NOMO-1 treated with DMSO at 0.1 percent for 48 hours (cell line): ENCODE measurements at regions not wholly inside any gene's neighbourhood (a gene's known extent, or its start where the extent isn't known, plus 50 kb on each side); places are given as distances from the start of the nearest gene placed in this dataset.

Experiments used
- DNase-seq: peaks from one replicate; lab custom pipeline; 2025; ENCODE audit not compliant: unreplicated experiment; lab: John Stamatoyannopoulos, UW

DNA sequence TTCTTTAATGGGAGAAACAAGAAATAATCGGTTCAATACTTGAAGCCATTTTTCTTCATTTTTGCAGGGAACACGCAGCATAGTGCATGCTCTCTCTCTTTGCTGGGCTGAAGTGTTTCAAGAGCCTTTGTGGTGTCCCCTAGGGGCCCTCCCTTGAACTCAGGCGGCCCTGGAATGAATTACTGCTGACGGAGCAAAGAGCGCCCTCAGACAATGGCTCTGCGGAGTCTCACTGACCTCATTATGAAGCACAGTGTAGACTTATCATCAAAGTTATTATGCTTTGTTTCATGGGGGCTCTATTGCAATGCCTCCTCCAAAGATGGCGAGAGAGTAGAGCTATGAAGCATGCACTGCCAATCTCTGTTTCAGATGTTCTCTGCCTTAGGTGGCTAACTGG is 64.8 kb upstream of the ADCY2 start:
- no peak for DNase-seq
